ENCODE measurements at regions not wholly inside any gene's neighbourhood (a gene's known extent, or its start where the extent isn't known, plus 50 kb on each side); places are given as distances from the start of the nearest gene placed in this dataset.

DNA sequence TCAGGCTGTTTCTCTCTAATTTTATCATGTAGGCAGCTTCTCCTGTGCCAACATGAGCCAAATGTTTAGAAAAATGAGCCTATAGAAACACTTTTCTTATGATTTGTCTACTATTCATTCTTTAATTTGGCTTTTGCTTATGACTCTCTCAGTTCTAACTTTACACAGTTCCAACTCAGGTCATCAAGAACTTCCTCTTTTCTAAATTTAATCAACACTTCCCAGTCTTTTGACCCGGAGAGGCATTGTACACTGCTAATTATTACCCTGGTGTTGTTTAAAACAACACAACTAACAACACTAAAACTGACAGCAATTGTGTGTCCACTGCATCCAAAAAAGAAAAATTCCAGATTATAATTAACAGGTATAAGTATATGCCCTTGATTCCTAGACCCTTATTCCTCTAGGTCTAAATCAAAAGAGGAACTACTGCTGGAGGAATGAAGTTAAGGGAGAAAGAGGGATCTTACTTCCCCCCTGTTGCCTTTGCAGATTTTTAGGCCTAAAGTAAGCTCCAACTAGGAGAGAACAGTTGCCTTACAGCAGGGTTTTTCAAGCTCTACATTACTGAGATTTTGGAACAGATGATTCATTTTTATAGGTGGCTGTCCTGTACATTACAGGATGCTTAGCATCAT is 332.2 kb upstream of the GOLIM4 start:
- TF ChIP-seq, protein P1, sequence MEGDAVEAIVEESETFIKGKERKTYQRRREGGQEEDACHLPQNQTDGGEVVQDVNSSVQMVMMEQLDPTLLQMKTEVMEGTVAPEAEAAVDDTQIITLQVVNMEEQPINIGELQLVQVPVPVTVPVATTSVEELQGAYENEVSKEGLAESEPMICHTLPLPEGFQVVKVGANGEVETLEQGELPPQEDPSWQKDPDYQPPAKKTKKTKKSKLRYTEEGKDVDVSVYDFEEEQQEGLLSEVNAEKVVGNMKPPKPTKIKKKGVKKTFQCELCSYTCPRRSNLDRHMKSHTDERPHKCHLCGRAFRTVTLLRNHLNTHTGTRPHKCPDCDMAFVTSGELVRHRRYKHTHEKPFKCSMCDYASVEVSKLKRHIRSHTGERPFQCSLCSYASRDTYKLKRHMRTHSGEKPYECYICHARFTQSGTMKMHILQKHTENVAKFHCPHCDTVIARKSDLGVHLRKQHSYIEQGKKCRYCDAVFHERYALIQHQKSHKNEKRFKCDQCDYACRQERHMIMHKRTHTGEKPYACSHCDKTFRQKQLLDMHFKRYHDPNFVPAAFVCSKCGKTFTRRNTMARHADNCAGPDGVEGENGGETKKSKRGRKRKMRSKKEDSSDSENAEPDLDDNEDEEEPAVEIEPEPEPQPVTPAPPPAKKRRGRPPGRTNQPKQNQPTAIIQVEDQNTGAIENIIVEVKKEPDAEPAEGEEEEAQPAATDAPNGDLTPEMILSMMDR (IDR thresholded peaks at IDR 0.05; ENCODE audit: insufficient read depth, low read length, missing control alignments): no peak
- POLR2A ChIA-PET: no interaction called here
- no peak for DNase-seq (ENCODE audit: low read depth, low spot score)
- no peak overlapping the region for H3K4me3 ChIP-seq (ENCODE audit: low read depth, low read length)
- CTCF ChIA-PET: no interaction called here

DNA sequence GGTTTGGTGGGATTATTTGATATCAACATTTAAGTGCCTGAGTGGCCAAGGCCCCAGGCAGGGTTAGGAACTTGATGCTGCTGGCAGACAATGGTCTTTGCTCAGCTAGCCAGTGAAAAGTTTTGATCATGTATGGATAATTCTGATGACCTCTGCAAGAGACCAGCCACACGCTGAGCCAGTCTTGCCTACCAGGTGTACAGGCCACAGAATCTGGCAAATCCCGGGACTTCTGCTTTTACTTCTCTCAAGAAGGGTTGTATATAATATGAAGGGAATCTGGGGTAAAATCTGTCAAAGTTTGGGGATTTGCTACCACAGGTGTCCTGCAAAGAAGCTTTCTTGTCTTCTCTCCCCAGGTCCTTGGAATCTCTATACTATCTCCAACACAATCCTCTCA is 331.4 kb upstream of the GOLIM4 start:
- no peak overlapping the region for H3K4me3 ChIP-seq (ENCODE audit: low read depth, low read length)
- no peak for DNase-seq (ENCODE audit: low read depth, low spot score)
- CTCF ChIA-PET: no interaction called here
- POLR2A ChIA-PET: no interaction called here
- TF ChIP-seq, protein P1 (IDR thresholded peaks at IDR 0.05; ENCODE audit: insufficient read depth, low read length, missing control alignments): no peak

DNA sequence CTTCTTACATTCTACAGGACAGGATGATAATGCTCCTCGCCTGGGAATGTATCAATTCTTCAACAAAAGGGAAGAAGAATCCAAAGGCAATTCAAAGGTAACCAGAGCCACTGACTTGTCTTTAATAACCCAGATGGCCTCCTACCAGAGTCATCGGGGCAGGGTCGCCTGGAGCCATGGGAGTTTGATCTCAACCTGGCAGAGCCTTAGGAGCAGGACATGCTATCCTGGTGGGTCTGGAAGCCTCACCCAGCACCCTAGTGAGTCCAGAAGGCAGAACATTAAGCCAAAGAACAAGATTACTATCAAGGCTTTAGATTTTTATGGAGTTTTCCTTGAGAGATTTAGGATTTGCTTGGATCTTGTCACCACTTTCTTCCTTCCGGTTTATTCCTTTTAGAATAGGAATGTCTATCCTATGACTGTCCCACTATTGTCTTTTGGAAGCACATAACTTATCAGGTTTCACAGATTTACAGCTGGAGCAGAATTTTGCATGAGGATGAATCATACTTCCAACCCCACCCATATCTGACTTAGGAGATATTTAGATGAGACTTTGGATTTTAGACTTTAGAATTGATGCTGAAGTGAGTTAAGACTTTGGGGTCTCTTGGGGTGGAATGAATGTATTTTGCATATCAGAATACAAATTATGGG is 330.3 kb upstream of the GOLIM4 start:
- TF ChIP-seq, protein P1 (IDR thresholded peaks at IDR 0.05; ENCODE audit: insufficient read depth, low read length, missing control alignments): no peak
- DNase-seq (ENCODE audit: low read depth, low spot score): no peak
- CTCF ChIA-PET: no interaction called here
- H3K4me3 ChIP-seq (ENCODE audit: low read depth, low read length): no peak overlapping the region
- POLR2A ChIA-PET: no interaction called here

DNA sequence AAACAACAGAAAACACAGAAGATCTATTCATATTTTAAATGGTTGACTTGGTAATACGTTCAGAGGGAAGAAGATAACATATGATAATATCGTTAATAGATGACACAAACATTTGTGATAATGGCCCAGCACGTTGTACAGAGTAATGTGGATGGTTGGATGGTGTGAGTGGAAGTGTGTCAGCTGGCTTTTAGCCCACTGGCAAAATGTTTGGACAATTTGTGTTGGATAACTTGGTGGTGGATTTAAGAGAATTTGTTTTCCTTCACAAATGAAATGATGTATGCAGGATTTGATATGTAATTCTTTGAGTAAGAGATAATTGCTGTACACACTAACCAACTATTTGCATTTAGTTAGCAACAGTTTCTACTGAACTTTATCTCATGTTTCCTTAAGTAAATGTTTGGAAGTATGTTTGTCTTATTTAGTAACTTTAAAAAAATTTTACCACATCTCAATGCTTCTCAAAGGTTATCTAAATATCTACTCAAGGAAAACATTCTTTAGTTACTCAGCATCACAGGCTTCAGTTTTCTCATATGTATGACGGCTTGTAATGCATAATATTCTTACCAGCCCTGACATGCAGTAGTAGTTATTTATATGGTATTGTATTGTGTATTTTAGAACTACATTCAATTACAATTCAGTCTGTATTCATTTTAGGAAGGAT is 328.5 kb upstream of the GOLIM4 start:
- no peak overlapping the region for H3K4me3 ChIP-seq (ENCODE audit: low read depth, low read length)
- TF ChIP-seq, protein P1 (IDR thresholded peaks at IDR 0.05; ENCODE audit: insufficient read depth, low read length, missing control alignments): no peak
- DNase-seq (ENCODE audit: low read depth, low spot score): peak; percentile 4
- ChIA-PET POLR2A (no interaction called here), CTCF (no interaction called here)

DNA sequence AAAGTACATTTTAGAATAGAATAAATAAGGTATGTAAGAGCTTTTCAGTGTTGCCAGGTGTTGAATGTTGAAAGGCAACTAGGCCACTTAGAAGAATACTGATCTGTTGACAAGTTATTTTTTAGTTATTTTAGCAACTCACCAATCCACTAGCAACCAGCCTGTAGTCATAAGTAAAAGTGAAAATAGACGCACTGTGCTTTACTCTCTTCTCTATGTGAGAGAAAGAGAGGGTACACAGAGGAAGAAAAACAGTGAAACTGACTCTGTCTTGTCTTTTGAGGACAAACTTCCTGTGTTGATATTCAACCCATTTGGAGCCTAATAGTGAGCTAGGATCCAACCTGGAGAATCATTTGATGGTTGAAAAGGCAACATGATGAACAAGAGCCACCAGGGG is 327.1 kb upstream of the GOLIM4 start:
- ChIA-PET CTCF (no interaction called here), POLR2A (no interaction called here)
- H3K4me3 ChIP-seq (ENCODE audit: low read depth, low read length): no peak overlapping the region
- DNase-seq (ENCODE audit: low read depth, low spot score): no peak
- TF ChIP-seq, protein P1 (IDR thresholded peaks at IDR 0.05; ENCODE audit: insufficient read depth, low read length, missing control alignments): no peak

DNA sequence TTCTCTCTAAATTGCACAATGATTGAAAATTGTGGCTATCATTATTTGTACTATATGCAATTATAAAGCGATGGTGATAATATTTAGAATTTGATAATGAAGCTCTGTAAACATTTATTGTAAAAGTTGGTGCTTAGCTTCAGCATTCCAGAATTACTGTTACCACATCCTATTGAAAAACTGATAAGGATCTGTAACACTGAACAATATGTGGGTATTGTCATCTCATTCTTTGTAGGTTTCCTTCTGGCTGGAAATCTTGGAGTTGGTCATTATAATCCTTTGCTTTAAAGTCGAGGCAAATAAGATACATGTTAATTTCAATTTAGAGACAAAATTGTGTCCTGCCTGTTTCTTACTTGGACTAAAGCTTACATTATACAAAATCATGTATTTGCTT is 323.4 kb upstream of the GOLIM4 start:
- CTCF ChIA-PET: no interaction called here
- DNase-seq (ENCODE audit: low read depth, low spot score): no peak
- TF ChIP-seq, protein P1 (IDR thresholded peaks at IDR 0.05; ENCODE audit: insufficient read depth, low read length, missing control alignments): no peak
- H3K4me3 ChIP-seq (ENCODE audit: low read depth, low read length): no peak overlapping the region
- POLR2A ChIA-PET: no interaction called here

Measured in AG04449 (cell line).